ENCODE measurements at regions not wholly inside any gene's neighbourhood (a gene's known extent, or its start where the extent isn't known, plus 50 kb on each side); places are given as distances from the start of the nearest gene placed in this dataset.

DNA sequence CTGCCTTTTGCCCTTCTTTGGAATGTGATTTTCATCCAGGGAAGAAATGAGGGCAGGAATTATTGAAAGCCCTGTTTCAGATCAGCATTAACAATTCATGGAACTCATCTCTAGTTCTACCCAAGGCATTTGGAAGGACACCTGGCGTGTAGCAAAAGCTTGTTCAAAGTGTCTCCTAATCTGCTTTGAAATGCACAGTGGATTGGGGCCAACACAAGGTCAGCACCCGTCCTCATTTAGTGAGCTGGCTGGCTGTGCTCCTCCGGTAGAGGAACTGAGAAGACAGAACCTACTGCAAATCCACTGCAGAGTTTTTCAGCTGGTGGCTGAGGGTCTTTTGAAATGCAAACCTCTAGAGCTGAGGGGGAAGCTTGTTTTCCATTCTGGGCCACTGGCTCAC lies 141.6 kb upstream of the STT3B start:
- H3K4me1 ChIP-seq: no peaks in the 10 kb centered on the region
- FAIRE-seq (no peak), DNase-seq (ENCODE audit: low read depth in 1 of 2, low spot score in 1 of 2) (no peak), ATAC-seq (no peak)
- TF ChIP-seq NFE2L2 (conservative IDR thresholded peaks at IDR 0.05; ENCODE audit: low read length) (no peak), MAZ (IDR thresholded peaks at IDR 0.05; ENCODE audit: borderline replicate concordance, low read depth, low read length) (no peak), CHD4 (IDR thresholded peaks at IDR 0.05; ENCODE audit: borderline replicate concordance) (no peak), CHD2 (IDR thresholded peaks at IDR 0.05; ENCODE audit: low read length, partially characterized antibody) (no peak), FOXS1 (CRISPR knock-in tag; IDR thresholded peaks at IDR 0.05) (no peak), NPAS2 (CRISPR knock-in tag; IDR thresholded peaks at IDR 0.05; ENCODE audit: borderline replicate concordance) (no peak), ZC3H11A (IDR thresholded peaks at IDR 0.05) (no peak), HOXB13 (CRISPR knock-in tag; IDR thresholded peaks at IDR 0.05; ENCODE audit: low read depth) (no peak), USF2 (IDR thresholded peaks at IDR 0.05) (no peak), REST (IDR thresholded peaks at IDR 0.05) (no peak), HMGXB4 (CRISPR knock-in tag; IDR thresholded peaks at IDR 0.05; ENCODE audit: borderline replicate concordance) (no peak), MYC (IDR thresholded peaks at IDR 0.05; ENCODE audit: borderline replicate concordance, low read length) (no peak), POLR2AphosphoS2 (conservative IDR thresholded peaks at IDR 0.05; ENCODE audit: low read length) (no peak), KDM5A (IDR thresholded peaks at IDR 0.05) (no peak), ZNF302 (CRISPR knock-in tag; IDR thresholded peaks at IDR 0.05) (no peak), JUN (IDR thresholded peaks at IDR 0.05) (no peak), TP53 (CRISPR knock-in tag; IDR thresholded peaks at IDR 0.05) (no peak)
- H3K4me3 ChIP-seq: no peak overlapping the region
- WGBS (ENCODE audit: missing lambda C conversion rate): 51% methylated on average over 3 of the region's 3 CpGs
- CTCF ChIA-PET: no interaction called here
- POLR2A ChIA-PET: no interaction called here
- H3K9me3 ChIP-seq: no peaks in the 10 kb centered on the region
- H3K4me2 ChIP-seq: no peak overlapping the region
- H3K27ac ChIP-seq: no peak overlapping the region

GRCh38 chr3:31392568-31392967 lies 140.2 kb upstream of the STT3B start:
- Histone ChIP-seq H3K27ac (no peak overlapping the region), H3K9me3 (no peaks in the 10 kb centered on the region), H3K4me3 (no peak overlapping the region), H3K4me2 (no peak overlapping the region), H3K4me1 (no peaks in the 10 kb centered on the region)
- DNase-seq (ENCODE audit: low read depth in 1 of 2, low spot score in 1 of 2): no peak
- ChIA-PET POLR2A (no interaction called here), CTCF (interaction anchor here (1.2 to 1.4 kb wide), 2 partner anchors 10 to 27 kb away, joined by 3 to 5 read pairs; no protein-coding TSS in a partner anchor)
- no peak for ATAC-seq
- no peak for FAIRE-seq
- WGBS (ENCODE audit: missing lambda C conversion rate): 87% methylated on average over 2 of the region's 2 CpGs
- TF ChIP-seq TP53 (CRISPR knock-in tag; IDR thresholded peaks at IDR 0.05) (no peak), NPAS2 (CRISPR knock-in tag; IDR thresholded peaks at IDR 0.05; ENCODE audit: borderline replicate concordance) (no peak), ZFP36 (IDR thresholded peaks at IDR 0.05; ENCODE audit: borderline replicate concordance, partially characterized antibody) (no peak), HOXA7 (CRISPR knock-in tag; IDR thresholded peaks at IDR 0.05) (no peak), RAD21 (conservative IDR thresholded peaks at IDR 0.05 in 1 of 2, IDR thresholded peaks at IDR 0.05 in 1 of 2) (no peak), EHMT2 (IDR thresholded peaks at IDR 0.05; ENCODE audit: low read depth) (no peak), JUNB (IDR thresholded peaks at IDR 0.05) (no peak)

Data from A549 (cell line).